HCT116 (cell line): ENCODE measurements at regions not wholly inside any gene's neighbourhood (a gene's known extent, or its start where the extent isn't known, plus 50 kb on each side); places are given as distances from the start of the nearest gene placed in this dataset.

Experiments used
- ATAC-seq: fragments of 200-7000 bp; cut with Tn5 transposase; 2 replicates; pipeline ENCODE4 v1.9.1; 2020; ENCODE audit warnings: mild to moderate bottlenecking, moderate library complexity
- BruUV-seq: library from RNA; stranded (reverse); fragments of 400-500 nt; replicated peaks from 2 replicates; lab custom pipeline; 2021; lab: Mats Ljungman, UMichigan
- CTCF ChIA-PET: fragments of 300-600 bp; sonication (Branson Sonifier 250); formaldehyde crosslinking; loops from one replicate; lab custom pipeline; 2021; ENCODE audit warnings: antibody characterized with exemption; lab: Charles Lee
- POLR2A ChIA-PET: fragments of 300-600, 350-600 bp; sonication (Branson Sonifier 250); formaldehyde crosslinking; loops from one replicate; lab custom pipeline; 2021; ENCODE audit warnings: antibody characterized with exemption; lab: Charles Lee
- RAD21 ChIA-PET, 2 experiments: fragments of 300-600 bp; sonication (Branson Sonifier 250); formaldehyde crosslinking; loops; one replicate each; lab custom pipeline; 2023; ENCODE audit warnings: low total read pairs in 2 of 2; ENCODE audit not compliant: uncharacterized antibody in 2 of 2, unreplicated experiment in 2 of 2, low non-redundant PET in 1 of 2; lab: Charles Lee
- DNase-seq: peaks from one replicate; pipeline ENCODE4 v3.0.0-alpha.2; 2010; ENCODE audit warnings: low read depth, low spot score
- H2AFZ ChIP-seq: fragments of 200-600 bp; shearing (Covaris generic), sonication (generic); 2 replicates; pipeline ENCODE4 v1.6.1; 2017; ENCODE audit warnings: low read depth, mixed run types, mixed read lengths, antibody characterized with exemption, low read length; ENCODE audit not compliant: poor library complexity, severe bottlenecking
- H3K27ac ChIP-seq: 2 replicates; pipeline ENCODE4 v1.5.1; 2012; ENCODE audit warnings: low read depth, low read length
- H3K27me3 ChIP-seq: fragments of 200-600 bp; sonication (generic); 2 replicates; pipeline ENCODE4 v1.6.1; 2016; ENCODE audit warnings: mixed run types, low read length, mixed read lengths; ENCODE audit not compliant: insufficient read depth
- H3K36me3 ChIP-seq, 2 experiments: fragments of 200-500 bp in 1 of 2; fragments of 200-600 bp in 1 of 2; sonication (Bioruptor generic) in 1 of 2; sonication (generic) in 1 of 2; 2 replicates each; pipeline versions ENCODE4 v1.5.1 to v1.6.1; 2014 to 2016; ENCODE audit warnings: low read length in 2 of 2, inconsistent platforms in 1 of 2, mixed read lengths in 1 of 2, mixed run types in 1 of 2; ENCODE audit not compliant: insufficient read depth in 2 of 2, control insufficient read depth in 1 of 2
- H3K4me1 ChIP-seq, 2 experiments: fragments of 200-600 bp in 1 of 2; sonication (generic) in 1 of 2; 2 replicates each; pipeline versions ENCODE4 v1.5.1 to v1.6.1; 2012 to 2017; ENCODE audit warnings: low read length in 2 of 2, inconsistent platforms in 1 of 2, mild to moderate bottlenecking in 1 of 2, mixed read lengths in 1 of 2, mixed run types in 1 of 2, moderate library complexity in 1 of 2; ENCODE audit not compliant: insufficient read depth in 2 of 2, control insufficient read depth in 1 of 2
- H3K4me2 ChIP-seq: fragments of 200-600 bp; sonication (generic); 2 replicates; pipeline ENCODE4 v1.6.1; 2017; ENCODE audit warnings: mixed run types, low read length, mixed read lengths
- H3K4me3 ChIP-seq, 2 experiments: fragments of 200-600 bp in 1 of 2; sonication (generic) in 1 of 2; replicated peaks in 1 of 2; 2 replicates each; pipeline ENCODE4 v1.5.1; 2011 to 2016; ENCODE audit warnings: low read length in 2 of 2, control low read depth in 1 of 2, low read depth in 1 of 2, mild to moderate bottlenecking in 1 of 2, mixed read lengths in 1 of 2, mixed run types in 1 of 2
- H3K79me2 ChIP-seq: fragments of 200-600 bp; sonication (generic); 2 replicates; pipeline ENCODE4 v1.6.1; 2017; ENCODE audit warnings: mild to moderate bottlenecking, mixed run types, low read length, moderate library complexity, mixed read lengths; ENCODE audit not compliant: insufficient read depth
- H3K9ac ChIP-seq: fragments of 200-600 bp; sonication (generic); 2 replicates; pipeline ENCODE4 v1.6.1; 2016; ENCODE audit warnings: low read length, mixed read lengths
- H3K9me2 ChIP-seq: fragments of 200-600 bp; sonication (generic), shearing (Covaris generic); 2 replicates; pipeline ENCODE4 v1.6.1; 2017; ENCODE audit warnings: mixed run types, mild to moderate bottlenecking, moderate library complexity; ENCODE audit not compliant: insufficient read depth
- H3K9me3 ChIP-seq, 2 experiments: fragments of 200-500 bp in 1 of 2; fragments of 200-600 bp in 1 of 2; sonication (Bioruptor generic) in 1 of 2; sonication (generic) in 1 of 2; 2 replicates each; pipeline ENCODE4 v1.6.1; 2014 to 2017; ENCODE audit warnings: low read length in 2 of 2, mixed read lengths in 2 of 2, inconsistent platforms in 1 of 2, low read depth in 1 of 2, mild to moderate bottlenecking in 1 of 2, mixed run types in 1 of 2, moderate library complexity in 1 of 2; ENCODE audit not compliant: control insufficient read depth in 1 of 2, insufficient read depth in 1 of 2
- H4K20me1 ChIP-seq: fragments of 200-600 bp; sonication (generic), shearing (Covaris generic); 2 replicates; pipeline ENCODE4 v1.6.1; 2017; ENCODE audit warnings: mixed run types, mild to moderate bottlenecking, moderate library complexity; ENCODE audit not compliant: insufficient read depth
- CEBPB ChIP-seq: IDR thresholded peaks from 2 replicates; pipeline ENCODE4 v1.6.1; 2012; ENCODE audit warnings: low read depth
- CTCF ChIP-seq, 3 experiments: fragments of 200-600 bp in 1 of 3; sonication (generic) in 1 of 3; IDR thresholded peaks in 2 of 3; conservative IDR thresholded peaks in 1 of 3; 2 replicates each; pipeline ENCODE4 v1.5.1; 2012 to 2017; ENCODE audit warnings: low read depth in 2 of 3, low read length in 2 of 3, antibody characterized with exemption in 1 of 3, borderline replicate concordance in 1 of 3, control low read depth in 1 of 3, mild to moderate bottlenecking in 1 of 3, mixed read lengths in 1 of 3, mixed run types in 1 of 3, moderate library complexity in 1 of 3; ENCODE audit not compliant: insufficient read depth in 1 of 3
- EGR1 ChIP-seq: IDR thresholded peaks from 2 replicates; pipeline ENCODE4 v1.6.1; 2012; ENCODE audit warnings: low read depth
- ELF1 ChIP-seq: IDR thresholded peaks from 2 replicates; pipeline ENCODE4 v1.6.1; 2012; ENCODE audit warnings: low read depth, borderline replicate concordance
- EZH2 ChIP-seq: fragments of 200-600 bp; sonication (generic); IDR thresholded peaks from 2 replicates; pipeline ENCODE4 v1.6.1; 2017; ENCODE audit warnings: antibody characterized with exemption, mixed run types
- EZH2phosphoT487 ChIP-seq: fragments of 200-600 bp; IDR thresholded peaks from 2 replicates; pipeline ENCODE4 v1.6.1; 2018; ENCODE audit warnings: antibody characterized with exemption, borderline replicate concordance
- FOSL1 ChIP-seq: IDR thresholded peaks from 2 replicates; pipeline ENCODE4 v1.6.1; 2012; ENCODE audit warnings: low read depth
- POLR2A ChIP-seq: IDR thresholded peaks from 2 replicates; pipeline ENCODE4 v1.7.0; 2011; ENCODE audit warnings: borderline replicate concordance; ENCODE audit not compliant: insufficient read depth, insufficient read length; ENCODE audit errors: extremely low read depth
- RAD21 ChIP-seq: IDR thresholded peaks from 2 replicates; pipeline ENCODE4 v1.6.1; 2012; ENCODE audit warnings: low read depth, mild to moderate bottlenecking
- SIN3A ChIP-seq: IDR thresholded peaks from 2 replicates; pipeline ENCODE4 v1.6.1; 2012; ENCODE audit warnings: low read depth
- SRF ChIP-seq: IDR thresholded peaks from 2 replicates; pipeline ENCODE4 v1.6.1; 2012; ENCODE audit warnings: low read depth
- YY1 ChIP-seq: IDR thresholded peaks from 2 replicates; pipeline ENCODE4 v1.6.1; 2011; ENCODE audit warnings: low read length, low read depth, moderate library complexity, mild to moderate bottlenecking; ENCODE audit not compliant: insufficient replicate concordance; ENCODE audit errors: extremely low read depth
- ZBTB33 ChIP-seq: IDR thresholded peaks from 2 replicates; pipeline ENCODE4 v1.6.1; 2011; ENCODE audit warnings: mild to moderate bottlenecking, low read length, moderate library complexity; ENCODE audit not compliant: insufficient replicate concordance; ENCODE audit errors: extremely low read depth
- ZNF274 ChIP-seq: fragments of 200-500 bp; sonication (Bioruptor generic); IDR thresholded peaks from 2 replicates; pipeline ENCODE4 v1.6.1; 2014; ENCODE audit warnings: mild to moderate bottlenecking, low read depth, low read length, inconsistent platforms
- intact Hi-C: fragments of 100-400 bp; cut with micrococcal nuclease; formaldehyde crosslinking; loops from 2 replicates; pipeline ENCODE4 v1.10.0; 2022

DNA sequence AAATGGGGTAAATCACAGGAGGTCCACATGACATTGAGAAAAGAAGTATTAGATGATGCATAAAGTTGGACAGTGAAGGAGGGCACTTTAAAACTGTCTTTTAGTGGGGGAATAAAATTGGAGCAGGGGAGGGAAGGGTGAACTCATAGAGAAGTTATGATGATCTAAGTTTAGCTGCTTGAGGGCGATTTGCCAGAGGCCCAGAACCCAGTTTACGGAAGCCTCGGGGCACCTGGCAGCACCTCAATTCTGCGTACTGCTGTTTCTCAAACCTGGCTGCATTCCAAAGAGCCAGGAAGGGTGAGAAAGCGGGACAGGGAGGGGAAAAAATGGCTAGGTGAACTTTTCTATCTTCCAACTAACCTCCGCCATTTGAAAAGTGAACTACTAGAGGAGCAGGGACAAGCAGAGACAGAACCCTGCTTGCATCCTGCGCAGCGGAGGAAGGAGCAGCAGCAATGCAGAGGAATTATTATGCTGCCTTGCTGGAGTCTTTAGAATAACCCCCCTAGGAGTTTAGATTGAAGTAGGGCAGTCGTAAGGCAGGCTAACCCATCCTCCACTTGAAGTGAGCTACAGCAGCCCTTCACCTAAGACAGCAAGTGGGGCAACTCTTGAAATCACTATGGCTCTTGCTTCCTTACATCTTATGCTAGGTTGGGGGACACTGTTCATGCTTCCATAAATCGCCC is 316.8 kb downstream of the BRINP1 start:
- no peak for TF ChIP-seq CTCF (IDR thresholded peaks at IDR 0.05 in 2 of 3, conservative IDR thresholded peaks at IDR 0.05 in 1 of 3; ENCODE audit: borderline replicate concordance in 1 of 3, insufficient read depth in 1 of 3, low read depth in 2 of 3, low read length in 2 of 3)
- TF ChIP-seq EZH2: no peak
- TF ChIP-seq EGR1: no peak
- no peak for TF ChIP-seq FOSL1
- TF ChIP-seq EZH2phosphoT487: no peak
- TF ChIP-seq, all 23 proteins: peak for 0
- peaks cover 3 to 25% of the 10 kb centered on the region in 2 experiments; a peak in 2 of 4 replicates for H3K9me3 ChIP-seq
- DNase-seq: no peak

GRCh38 chr9:119053070-119053469 is 316.2 kb downstream of the BRINP1 start:
- DNase-seq: no peak
- no TSS peak for BruUV-seq
- ATAC-seq: no peak
- POLR2A ChIA-PET: no interaction called here
- no peak overlapping the region for H3K4me2 ChIP-seq
- H2AFZ ChIP-seq: no peak overlapping the region
- intact Hi-C loops: no loop called here
- H3K79me2 ChIP-seq: no peaks in the 10 kb centered on the region
- H3K36me3 ChIP-seq: no peaks in the 10 kb centered on the region
- no peak overlapping the region for H3K27ac ChIP-seq
- no peaks in the 10 kb centered on the region for H3K27me3 ChIP-seq
- CTCF ChIA-PET: no interaction called here
- H3K9ac ChIP-seq: no peak overlapping the region
- H3K4me3 ChIP-seq: no peak overlapping the region
- peaks cover 3 to 25% of the 10 kb centered on the region in 2 experiments; a peak in 2 of 4 replicates for H3K9me3 ChIP-seq
- no peaks in the 10 kb centered on the region for H3K9me2 ChIP-seq
- no peaks in the 10 kb centered on the region for H3K4me1 ChIP-seq
- RAD21 ChIA-PET: no interaction called here
- H4K20me1 ChIP-seq: no peaks in the 10 kb centered on the region; the same call in 1 of the 2 replicates
- TF ChIP-seq ZBTB33 (no peak), ELF1 (no peak), ZNF274 (no peak), RAD21 (no peak), YY1 (no peak), SRF (no peak), SIN3A (no peak), POLR2A (no peak), CEBPB (no peak)

More for the DNA sequence above, 316.8 kb downstream of the BRINP1 start:
- Histone ChIP-seq H3K36me3 (no peaks in the 10 kb centered on the region), H3K9ac (no peak overlapping the region), H3K9me2 (no peaks in the 10 kb centered on the region), H3K79me2 (no peaks in the 10 kb centered on the region), H3K4me3 (no peak overlapping the region), H3K27me3 (no peaks in the 10 kb centered on the region), H3K4me2 (no peak overlapping the region), H3K4me1 (no peaks in the 10 kb centered on the region), H2AFZ (no peak overlapping the region), H3K27ac (no peak overlapping the region), H4K20me1 (no peaks in the 10 kb centered on the region)
- RAD21 ChIA-PET: no interaction called here
- no TSS peak for BruUV-seq
- intact Hi-C loops: no loop called here
- CTCF ChIA-PET: no interaction called here
- no peak for ATAC-seq
- POLR2A ChIA-PET: no interaction called here
